ENCODE measurements at regions not wholly inside any gene's neighbourhood (a gene's known extent, or its start where the extent isn't known, plus 50 kb on each side); places are given as distances from the start of the nearest gene placed in this dataset.

DNA sequence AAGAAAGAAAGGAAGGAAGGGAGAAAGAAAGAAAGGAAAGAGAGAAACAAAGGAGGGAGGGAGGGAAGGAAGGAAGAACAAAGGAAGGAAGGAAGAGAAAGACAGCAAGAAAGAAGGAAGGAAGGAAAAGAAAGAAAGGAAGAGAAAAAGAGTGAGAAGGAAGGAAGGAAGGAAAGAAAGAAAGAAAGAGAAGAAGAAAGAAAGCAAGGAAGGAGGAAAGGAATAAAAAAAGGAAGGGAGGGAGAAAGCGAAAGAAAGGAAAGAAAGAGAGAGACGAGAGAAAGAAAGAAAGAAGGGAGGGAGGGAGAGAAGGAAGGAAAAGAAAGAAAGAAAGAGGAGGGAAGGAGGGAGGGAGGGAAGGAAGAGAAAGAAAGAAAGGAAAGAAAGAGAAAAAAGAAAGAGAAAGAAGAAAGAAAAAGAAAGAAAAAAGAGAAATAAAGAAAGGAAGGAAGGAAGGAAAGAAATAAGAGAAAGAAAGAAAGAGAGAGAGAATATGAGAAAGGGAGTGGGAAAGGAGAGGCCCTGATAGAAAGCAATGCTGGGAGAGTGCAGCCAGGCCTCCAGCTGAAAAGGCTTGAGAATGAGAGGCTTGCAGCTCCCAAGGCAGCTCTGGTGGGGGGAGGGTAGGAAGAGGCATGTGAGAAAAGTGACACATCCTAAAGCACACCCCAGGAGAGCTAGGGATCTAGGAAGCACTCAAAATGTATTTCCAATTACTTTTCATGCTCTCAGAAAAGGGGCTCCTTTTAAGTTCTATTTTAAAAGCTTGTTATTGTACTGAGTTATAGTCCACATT, 134.0 kb upstream of the ZIC3 start:
- TF ChIP-seq, protein P1, sequence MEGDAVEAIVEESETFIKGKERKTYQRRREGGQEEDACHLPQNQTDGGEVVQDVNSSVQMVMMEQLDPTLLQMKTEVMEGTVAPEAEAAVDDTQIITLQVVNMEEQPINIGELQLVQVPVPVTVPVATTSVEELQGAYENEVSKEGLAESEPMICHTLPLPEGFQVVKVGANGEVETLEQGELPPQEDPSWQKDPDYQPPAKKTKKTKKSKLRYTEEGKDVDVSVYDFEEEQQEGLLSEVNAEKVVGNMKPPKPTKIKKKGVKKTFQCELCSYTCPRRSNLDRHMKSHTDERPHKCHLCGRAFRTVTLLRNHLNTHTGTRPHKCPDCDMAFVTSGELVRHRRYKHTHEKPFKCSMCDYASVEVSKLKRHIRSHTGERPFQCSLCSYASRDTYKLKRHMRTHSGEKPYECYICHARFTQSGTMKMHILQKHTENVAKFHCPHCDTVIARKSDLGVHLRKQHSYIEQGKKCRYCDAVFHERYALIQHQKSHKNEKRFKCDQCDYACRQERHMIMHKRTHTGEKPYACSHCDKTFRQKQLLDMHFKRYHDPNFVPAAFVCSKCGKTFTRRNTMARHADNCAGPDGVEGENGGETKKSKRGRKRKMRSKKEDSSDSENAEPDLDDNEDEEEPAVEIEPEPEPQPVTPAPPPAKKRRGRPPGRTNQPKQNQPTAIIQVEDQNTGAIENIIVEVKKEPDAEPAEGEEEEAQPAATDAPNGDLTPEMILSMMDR (IDR thresholded peaks at IDR 0.05) = no peak
- no peaks in the 10 kb centered on the region for H3K36me3 ChIP-seq
- H3K27me3 ChIP-seq = peaks cover 46% of the 10 kb centered on the region
- no peak overlapping the region for H3K27ac ChIP-seq
- H3K4me3 ChIP-seq (ENCODE audit: low read depth in 1 of 2, low read length in 1 of 2) = no peak overlapping the region
- no peaks in the 10 kb centered on the region for H3K9me3 ChIP-seq
- H3K4me1 ChIP-seq (ENCODE audit: control insufficient read depth in 1 of 2, insufficient read depth in 1 of 2, low read depth in 1 of 2, low read length in 1 of 2) = no peaks in the 10 kb centered on the region

DNA sequence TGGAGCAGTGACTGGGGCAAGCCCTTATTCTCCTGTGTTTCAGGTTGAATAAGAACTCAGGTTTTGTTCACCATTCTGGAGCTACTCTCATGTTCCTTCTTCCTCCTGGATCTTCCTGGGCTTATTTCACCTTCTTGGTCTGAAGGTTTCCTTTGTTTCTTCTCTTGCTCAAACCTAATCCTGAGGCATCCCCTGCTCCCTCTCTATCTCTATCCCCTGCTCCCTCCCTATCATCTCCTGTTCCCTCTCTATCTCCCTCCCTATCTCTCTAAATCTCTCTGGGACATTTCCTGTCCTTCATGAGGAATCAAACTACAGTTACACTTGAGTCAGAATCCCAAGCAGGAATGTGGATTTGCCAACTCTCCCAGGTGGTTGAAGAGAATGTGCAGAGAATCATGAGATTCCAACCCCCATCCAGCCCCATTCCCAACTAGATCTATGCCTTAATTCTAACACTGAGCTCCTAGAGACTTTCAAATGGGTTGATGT, 134.9 kb upstream of the ZIC3 start:
- TF ChIP-seq, protein P1 (IDR thresholded peaks at IDR 0.05) = no peak
- Histone ChIP-seq H3K9me3 (no peaks in the 10 kb centered on the region), H3K4me3 (ENCODE audit: low read depth in 1 of 2, low read length in 1 of 2) (no peak overlapping the region), H3K27ac (no peak overlapping the region), H3K4me1 (ENCODE audit: control insufficient read depth in 1 of 2, insufficient read depth in 1 of 2, low read depth in 1 of 2, low read length in 1 of 2) (no peaks in the 10 kb centered on the region), H3K27me3 (peaks cover 55% of the 10 kb centered on the region), H3K36me3 (no peaks in the 10 kb centered on the region)

DNA sequence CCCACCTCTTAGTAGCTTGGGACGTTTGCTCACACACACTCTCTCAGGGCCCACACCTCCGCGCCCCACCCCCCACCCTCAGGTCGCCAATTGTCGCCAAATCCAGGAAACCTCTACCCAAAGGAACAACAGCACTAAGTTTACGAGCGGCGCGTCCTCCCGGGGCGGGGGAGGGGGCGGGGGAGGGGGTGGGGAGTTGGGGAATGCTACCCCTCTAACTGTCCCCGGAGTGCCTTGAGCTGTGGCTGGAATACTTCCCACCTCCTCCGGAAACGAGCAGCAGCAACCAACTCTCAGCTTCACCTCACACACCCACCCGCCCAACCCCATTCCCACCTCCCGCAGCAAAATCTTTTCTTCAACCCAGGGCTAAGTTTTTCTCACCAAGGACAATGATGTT, 135.6 kb upstream of the ZIC3 start:
- Histone ChIP-seq H3K27ac (no peak overlapping the region), H3K27me3 (peaks cover 62% of the 10 kb centered on the region), H3K4me1 (ENCODE audit: control insufficient read depth in 1 of 2, insufficient read depth in 1 of 2, low read depth in 1 of 2, low read length in 1 of 2) (no peaks in the 10 kb centered on the region), H3K36me3 (no peaks in the 10 kb centered on the region), H3K9me3 (no peaks in the 10 kb centered on the region), H3K4me3 (ENCODE audit: low read depth in 1 of 2, low read length in 1 of 2) (no peak overlapping the region)
- TF ChIP-seq, protein P1 (IDR thresholded peaks at IDR 0.05) = no peak

DNA sequence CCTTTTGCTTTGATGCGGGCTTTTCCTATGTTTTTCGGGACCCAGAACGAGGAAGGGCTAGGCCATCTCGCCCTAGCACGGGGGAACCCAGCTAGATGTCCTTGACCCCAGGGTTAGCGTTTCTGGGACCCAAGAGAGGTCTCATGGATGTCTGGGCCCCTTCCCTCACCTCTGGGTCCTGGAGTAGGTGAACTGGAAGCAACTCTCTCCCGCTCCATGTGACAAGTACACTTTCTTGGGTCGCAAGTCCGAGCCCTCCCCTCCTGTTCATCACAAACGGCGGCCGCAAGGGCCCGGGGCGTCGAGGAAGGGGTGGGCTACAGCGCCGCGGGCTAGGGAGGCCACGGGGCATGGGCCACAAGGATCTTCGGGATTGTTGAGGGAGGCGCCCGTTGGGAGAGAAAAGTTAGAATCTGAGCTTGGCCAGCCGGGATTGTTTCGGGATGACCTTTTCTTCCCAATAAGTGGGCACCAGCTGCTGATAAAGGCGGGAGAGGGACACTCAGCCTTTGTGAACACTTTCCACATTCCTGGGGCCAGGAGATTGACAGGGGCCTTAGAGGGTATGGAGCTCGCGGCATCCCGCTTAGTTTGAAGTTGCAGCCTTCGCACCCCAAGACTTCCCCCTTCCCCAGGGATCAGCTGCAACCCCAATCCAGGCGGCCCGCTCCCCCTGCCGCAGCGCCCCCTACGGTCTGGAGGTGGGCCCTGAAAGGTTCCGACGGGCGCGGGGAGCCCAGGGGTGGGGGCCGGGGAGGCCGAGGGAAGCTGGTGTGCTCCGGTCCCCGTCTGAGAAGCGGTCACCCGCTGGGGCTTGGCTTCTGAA, 136.9 kb upstream of the ZIC3 start:
- Histone ChIP-seq H3K36me3 (no peaks in the 10 kb centered on the region), H3K9me3 (no peaks in the 10 kb centered on the region), H3K4me1 (ENCODE audit: control insufficient read depth in 1 of 2, insufficient read depth in 1 of 2, low read depth in 1 of 2, low read length in 1 of 2) (no peaks in the 10 kb centered on the region), H3K27me3 (peaks cover 75% of the 10 kb centered on the region), H3K27ac (no peak overlapping the region), H3K4me3 (ENCODE audit: low read depth in 1 of 2, low read length in 1 of 2) (peak overlapping the region; percentile 5 to 38)
- TF ChIP-seq, protein P1 (IDR thresholded peaks at IDR 0.05) = no peak

DNA sequence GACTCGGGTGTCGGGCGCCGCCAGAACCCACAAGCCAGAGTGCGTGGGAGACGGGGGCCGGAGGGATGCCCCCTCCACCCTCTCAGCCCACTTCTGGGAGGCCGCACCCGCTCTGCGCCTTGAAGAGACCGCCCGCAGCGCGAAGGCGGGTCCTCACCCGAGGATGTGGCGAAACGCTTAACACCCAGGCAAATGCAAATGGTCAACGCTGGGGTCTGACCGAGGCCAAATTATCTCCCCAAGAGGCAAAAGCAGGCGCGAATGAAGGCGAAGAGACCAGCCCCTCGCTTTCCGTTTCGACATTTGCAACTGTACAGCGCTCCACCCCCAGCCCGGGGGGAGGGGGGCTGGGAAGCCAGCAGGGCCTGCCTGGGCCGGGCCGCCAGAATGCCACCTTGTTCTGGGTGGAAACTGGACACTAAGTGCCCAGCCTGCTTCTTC, 137.7 kb upstream of the ZIC3 start:
- H3K27me3 ChIP-seq = peaks cover 83% of the 10 kb centered on the region
- H3K4me1 ChIP-seq (ENCODE audit: control insufficient read depth in 1 of 2, insufficient read depth in 1 of 2, low read depth in 1 of 2, low read length in 1 of 2) = no peaks in the 10 kb centered on the region

More for the DNA sequence above, 137.7 kb upstream of the ZIC3 start:
- Histone ChIP-seq H3K27ac (no peak overlapping the region), H3K4me3 (ENCODE audit: low read depth in 1 of 2, low read length in 1 of 2) (peak overlapping the region; percentile 5 to 38), H3K9me3 (no peaks in the 10 kb centered on the region), H3K36me3 (no peaks in the 10 kb centered on the region)
- TF ChIP-seq, protein P1 (IDR thresholded peaks at IDR 0.05) = no peak

All from neutrophil (primary cell).